ENCODE measurements at regions not wholly inside any gene's neighbourhood (a gene's known extent, or its start where the extent isn't known, plus 50 kb on each side); places are given as distances from the start of the nearest gene placed in this dataset.

GRCh38 chr12:124396544-124397398 lies 101.9 kb downstream of the RFLNA start (continued):
- no peak for TF ChIP-seq USF2 (CRISPR knock-in tag; IDR thresholded peaks at IDR 0.05)
- TF ChIP-seq MLX (CRISPR knock-in tag; IDR thresholded peaks at IDR 0.05): no peak
- TF ChIP-seq ZBTB43 (CRISPR knock-in tag; IDR thresholded peaks at IDR 0.05): no peak
- TF ChIP-seq CTCF (IDR thresholded peaks at IDR 0.05): no peak
- TF ChIP-seq TCF7 (CRISPR knock-in tag; IDR thresholded peaks at IDR 0.05; ENCODE audit: low read depth): no peak
- TF ChIP-seq ZNF396 (CRISPR knock-in tag; IDR thresholded peaks at IDR 0.05; ENCODE audit: borderline replicate concordance): no peak
- no peak for TF ChIP-seq HMGXB4 (CRISPR knock-in tag; IDR thresholded peaks at IDR 0.05)
- no peak for TF ChIP-seq FOXJ3 (CRISPR knock-in tag; IDR thresholded peaks at IDR 0.05; ENCODE audit: borderline replicate concordance)
- no peak for TF ChIP-seq ATF2 (CRISPR knock-in tag; IDR thresholded peaks at IDR 0.05; ENCODE audit: borderline replicate concordance, low read depth)

GRCh38 chr12:124395986-124396385 lies 101.1 kb downstream of the RFLNA start:
- DNase-seq (ENCODE audit: low spot score) (no peak), ATAC-seq (no peak)
- Mint-ChIP-seq H3K9me3 (no peaks in the 10 kb centered on the region), H3K27me3 (ENCODE audit: low read depth) (no peaks in the 10 kb centered on the region), H3K36me3 (peaks cover 26% of the 10 kb centered on the region), H3K4me3 (no peak overlapping the region), H3K4me1 (peaks cover 21% of the 10 kb centered on the region), H3K27ac (no peak overlapping the region; the same call in 1 of the 2 replicates)
- ChIA-PET POLR2A (no interaction called here), CTCF (no interaction called here)
- TF ChIP-seq ZNF281 (CRISPR knock-in tag; IDR thresholded peaks at IDR 0.05) (no peak), USF1 (CRISPR knock-in tag; IDR thresholded peaks at IDR 0.05) (no peak), ARID4B (CRISPR knock-in tag; IDR thresholded peaks at IDR 0.05; ENCODE audit: borderline replicate concordance) (no peak), MYBL2 (CRISPR knock-in tag; IDR thresholded peaks at IDR 0.05) (no peak), IRF2 (CRISPR knock-in tag; IDR thresholded peaks at IDR 0.05; ENCODE audit: borderline replicate concordance, low read depth) (no peak), ZNF317 (CRISPR knock-in tag; IDR thresholded peaks at IDR 0.05; ENCODE audit: borderline replicate concordance, low read depth) (no peak), ZBTB43 (CRISPR knock-in tag; IDR thresholded peaks at IDR 0.05) (no peak)

Measured in WTC11 (cell line).